SK-N-SH treated with all-trans-retinoic acid at 6 μM for 48 hours (cell line): ENCODE measurements at regions not wholly inside any gene's neighbourhood (a gene's known extent, or its start where the extent isn't known, plus 50 kb on each side); places are given as distances from the start of the nearest gene placed in this dataset.
"Not testable (repeated sequence)": the region's sequence is repeated elsewhere in the genome, so short reads cannot be mapped to it uniquely, and the experiment has no call there.

Experiments used
- ARNTL ChIP-seq: fragments of 450-650 bp; formaldehyde crosslinking; IDR thresholded peaks from 2 replicates; pipeline ENCODE4 v1.5.0; 2020; ENCODE audit warnings: low read depth, mild to moderate bottlenecking, moderate library complexity, borderline replicate concordance
- OSR1 ChIP-seq: fragments of 250-450 bp; sonication (Bioruptor Pico); IDR thresholded peaks from 2 replicates; pipeline ENCODE4 v1.8.0; 2022; ENCODE audit warnings: moderate library complexity, mild to moderate bottlenecking, inconsistent platforms
- PPARA ChIP-seq: fragments of 250-450 bp; sonication (Bioruptor Pico); IDR thresholded peaks from 2 replicates; pipeline ENCODE4 v1.5.0; 2020; ENCODE audit warnings: mild to moderate bottlenecking, borderline replicate concordance
- RARB ChIP-seq: fragments of 250-450 bp; sonication (Bioruptor Pico); IDR thresholded peaks from 2 replicates; pipeline ENCODE4 v1.8.0; 2021; ENCODE audit warnings: mild to moderate bottlenecking, moderate library complexity
- ZC3H10 ChIP-seq: fragments of 250-450 bp; sonication (Bioruptor Pico); IDR thresholded peaks from 2 replicates; pipeline ENCODE4 v1.5.1; 2021; ENCODE audit warnings: mild to moderate bottlenecking, moderate library complexity
- ZFP30 ChIP-seq: fragments of 450-650 bp; formaldehyde crosslinking; IDR thresholded peaks from 2 replicates; pipeline ENCODE4 v1.5.0; 2022; ENCODE audit warnings: mild to moderate bottlenecking, moderate library complexity
- ZNF8 ChIP-seq: fragments of 450-650 bp; formaldehyde crosslinking; IDR thresholded peaks from 2 replicates; pipeline ENCODE4 v1.5.0; 2020; ENCODE audit warnings: mild to moderate bottlenecking, moderate library complexity
- TF ChIP-seq, protein P1 (sequence below): fragments of 250-450 bp; sonication (Bioruptor Pico); IDR thresholded peaks from 2 replicates; pipeline ENCODE4 v1.5.1; 2020; ENCODE audit warnings: low read depth, mild to moderate bottlenecking, moderate library complexity
- TF ChIP-seq, protein P2 (sequence below): fragments of 250-450 bp; sonication (Bioruptor Pico); IDR thresholded peaks from 2 replicates; pipeline ENCODE4 v1.5.0; 2020; ENCODE audit warnings: mild to moderate bottlenecking, moderate library complexity

DNA sequence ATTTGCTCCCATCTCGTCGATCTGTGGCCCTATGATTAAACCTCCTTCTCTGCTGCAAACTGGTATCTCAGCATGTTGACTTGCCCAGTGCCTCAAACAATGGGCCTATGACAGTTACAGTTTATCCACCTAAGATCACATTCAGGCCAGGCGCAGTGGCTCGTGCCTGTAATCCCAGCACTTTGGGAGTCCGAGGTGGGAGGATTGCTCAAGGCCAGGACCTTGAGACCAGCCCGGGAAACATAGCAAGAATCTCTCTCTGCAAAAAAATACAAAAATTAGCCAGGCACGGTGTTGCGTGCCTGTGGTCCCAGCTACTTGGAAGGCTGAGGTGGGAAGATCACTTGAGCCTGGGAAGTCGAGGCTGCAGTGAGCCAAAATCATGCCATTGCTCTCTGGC, 79.8 kb upstream of the ADGRL1 start:
- not testable (repeated sequence) for TF ChIP-seq RARB (CRISPR knock-in tag); ARNTL (CRISPR knock-in tag); OSR1; ZFP30 (CRISPR knock-in tag); PPARA; ZC3H10; ZNF8 (CRISPR knock-in tag)
- TF ChIP-seq, protein P1, sequence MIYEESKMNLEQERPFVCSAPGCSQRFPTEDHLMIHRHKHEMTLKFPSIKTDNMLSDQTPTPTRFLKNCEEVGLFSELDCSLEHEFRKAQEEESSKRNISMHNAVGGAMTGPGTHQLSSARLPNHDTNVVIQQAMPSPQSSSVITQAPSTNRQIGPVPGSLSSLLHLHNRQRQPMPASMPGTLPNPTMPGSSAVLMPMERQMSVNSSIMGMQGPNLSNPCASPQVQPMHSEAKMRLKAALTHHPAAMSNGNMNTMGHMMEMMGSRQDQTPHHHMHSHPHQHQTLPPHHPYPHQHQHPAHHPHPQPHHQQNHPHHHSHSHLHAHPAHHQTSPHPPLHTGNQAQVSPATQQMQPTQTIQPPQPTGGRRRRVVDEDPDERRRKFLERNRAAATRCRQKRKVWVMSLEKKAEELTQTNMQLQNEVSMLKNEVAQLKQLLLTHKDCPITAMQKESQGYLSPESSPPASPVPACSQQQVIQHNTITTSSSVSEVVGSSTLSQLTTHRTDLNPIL (CRISPR knock-in tag): not testable (repeated sequence)
- TF ChIP-seq, protein P2, sequence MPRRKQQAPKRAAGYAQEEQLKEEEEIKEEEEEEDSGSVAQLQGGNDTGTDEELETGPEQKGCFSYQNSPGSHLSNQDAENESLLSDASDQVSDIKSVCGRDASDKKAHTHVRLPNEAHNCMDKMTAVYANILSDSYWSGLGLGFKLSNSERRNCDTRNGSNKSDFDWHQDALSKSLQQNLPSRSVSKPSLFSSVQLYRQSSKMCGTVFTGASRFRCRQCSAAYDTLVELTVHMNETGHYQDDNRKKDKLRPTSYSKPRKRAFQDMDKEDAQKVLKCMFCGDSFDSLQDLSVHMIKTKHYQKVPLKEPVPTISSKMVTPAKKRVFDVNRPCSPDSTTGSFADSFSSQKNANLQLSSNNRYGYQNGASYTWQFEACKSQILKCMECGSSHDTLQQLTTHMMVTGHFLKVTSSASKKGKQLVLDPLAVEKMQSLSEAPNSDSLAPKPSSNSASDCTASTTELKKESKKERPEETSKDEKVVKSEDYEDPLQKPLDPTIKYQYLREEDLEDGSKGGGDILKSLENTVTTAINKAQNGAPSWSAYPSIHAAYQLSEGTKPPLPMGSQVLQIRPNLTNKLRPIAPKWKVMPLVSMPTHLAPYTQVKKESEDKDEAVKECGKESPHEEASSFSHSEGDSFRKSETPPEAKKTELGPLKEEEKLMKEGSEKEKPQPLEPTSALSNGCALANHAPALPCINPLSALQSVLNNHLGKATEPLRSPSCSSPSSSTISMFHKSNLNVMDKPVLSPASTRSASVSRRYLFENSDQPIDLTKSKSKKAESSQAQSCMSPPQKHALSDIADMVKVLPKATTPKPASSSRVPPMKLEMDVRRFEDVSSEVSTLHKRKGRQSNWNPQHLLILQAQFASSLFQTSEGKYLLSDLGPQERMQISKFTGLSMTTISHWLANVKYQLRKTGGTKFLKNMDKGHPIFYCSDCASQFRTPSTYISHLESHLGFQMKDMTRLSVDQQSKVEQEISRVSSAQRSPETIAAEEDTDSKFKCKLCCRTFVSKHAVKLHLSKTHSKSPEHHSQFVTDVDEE: not testable (repeated sequence)
